GM18868 (cell line): ENCODE measurements at regions not wholly inside any gene's neighbourhood (a gene's known extent, or its start where the extent isn't known, plus 50 kb on each side); places are given as distances from the start of the nearest gene placed in this dataset.
"Not testable (repeated sequence)": the region's sequence is repeated elsewhere in the genome, so short reads cannot be mapped to it uniquely, and the experiment has no call there.

Experiments used
- ATAC-seq: cut with Tn5 transposase; IDR thresholded peaks from one replicate; pipeline ENCODE4 v1.9.1; 2021; ENCODE audit warnings: mild to moderate bottlenecking, moderate library complexity; ENCODE audit not compliant: unreplicated experiment

GRCh38 chrX:65888150-65888549 is 151.7 kb downstream of the VSIG4 start:
- ATAC-seq: not testable (repeated sequence)

GRCh38 chrX:65883556-65883955 is 156.3 kb downstream of the VSIG4 start:
- ATAC-seq: no peak

GRCh38 chrX:65879977-65880799 is 159.7 kb downstream of the VSIG4 start:
- no peak for ATAC-seq

GRCh38 chrX:65878456-65878855 is 161.4 kb downstream of the VSIG4 start:
- no peak for ATAC-seq

GRCh38 chrX:65877953-65878352 is 161.9 kb downstream of the VSIG4 start:
- ATAC-seq: no peak

GRCh38 chrX:65875614-65876013 is 164.3 kb downstream of the VSIG4 start:
- not testable (repeated sequence) for ATAC-seq

- ATAC-seq: no peak
Measured at GRCh38 chrX:65874765-65875164, 165.1 kb downstream of the VSIG4 start.

GRCh38 chrX:65874110-65874509 is 165.8 kb downstream of the VSIG4 start:
- no peak for ATAC-seq

GRCh38 chrX:65873385-65873784 is 166.5 kb downstream of the VSIG4 start:
- ATAC-seq: no peak

GRCh38 chrX:65871671-65872311 is 168.1 kb downstream of the VSIG4 start:
- ATAC-seq: peak; percentile 93

GRCh38 chrX:65870544-65870943 is 169.3 kb downstream of the VSIG4 start:
- ATAC-seq: not testable (repeated sequence)

- ATAC-seq: peak; percentile 43
Measured at GRCh38 chrX:65866773-65867172, 173.1 kb downstream of the VSIG4 start.

GRCh38 chrX:65866146-65866545 is 173.7 kb downstream of the VSIG4 start:
- peak; percentile 94 for ATAC-seq

- ATAC-seq: no peak
Measured at GRCh38 chrX:65862638-65863037, 177.2 kb downstream of the VSIG4 start.

- ATAC-seq: no peak
Measured at GRCh38 chrX:65859299-65859698, 180.6 kb downstream of the VSIG4 start.

- ATAC-seq: not testable (repeated sequence)
Measured at GRCh38 chrX:65854437-65854836, 185.4 kb downstream of the VSIG4 start.

- not testable (repeated sequence) for ATAC-seq
Measured at GRCh38 chrX:65851306-65851705, 183.9 kb downstream of the MSN start.

- ATAC-seq: not testable (repeated sequence)
Measured at GRCh38 chrX:65850821-65851220, 183.4 kb downstream of the MSN start.

GRCh38 chrX:65846974-65847373 is 179.5 kb downstream of the MSN start:
- no peak for ATAC-seq

GRCh38 chrX:65841263-65841662 is 173.8 kb downstream of the MSN start:
- ATAC-seq: no peak

- no peak for ATAC-seq
Measured at GRCh38 chrX:65838674-65839073, 171.2 kb downstream of the MSN start.

- ATAC-seq: no peak
Measured at GRCh38 chrX:65837875-65838549, 170.6 kb downstream of the MSN start.
